Coronary artery (tissue), 2 donors: ENCODE measurements at regions not wholly inside any gene's neighbourhood (a gene's known extent, or its start where the extent isn't known, plus 50 kb on each side); places are given as distances from the start of the nearest gene placed in this dataset.

Experiments used
- DNase-seq: peaks from one replicate; pipeline ENCODE4 v3.0.0-alpha.2; 2017; ENCODE audit warnings: low spot score
- H3K27ac ChIP-seq, 2 donors: fragments of 200-600 bp; sonication (generic); one replicate each; pipeline ENCODE4 v1.5.1; 2016 to 2019
- H3K4me3 ChIP-seq: fragments of 200-600 bp; sonication (generic); 2 replicates; pipeline ENCODE4 v1.5.1; 2016; ENCODE audit warnings: mild to moderate bottlenecking, moderate library complexity
- CTCF ChIP-seq: fragments of 200-600 bp; sonication (generic); IDR thresholded peaks from one replicate; pipeline ENCODE4 v1.5.1; 2019; ENCODE audit warnings: antibody characterized with exemption

GRCh38 chr1:228862542-228863505, 127.5 kb downstream of the RHOU start:
- no peak overlapping the region for H3K27ac ChIP-seq

GRCh38 chr1:228863776-228864175, 128.5 kb downstream of the RHOU start:
- Histone ChIP-seq H3K27ac (no peak overlapping the region), H3K4me3 (no peak overlapping the region)
- DNase-seq = no peak
- TF ChIP-seq CTCF = no peak

More at GRCh38 chr1:228862542-228863505, 127.5 kb downstream of the RHOU start:
- DNase-seq = no peak
- no peak overlapping the region for H3K4me3 ChIP-seq
- TF ChIP-seq CTCF = no peak

GRCh38 chr1:228865627-228866330, 130.5 kb downstream of the RHOU start:
- H3K4me3 ChIP-seq = no peak overlapping the region
- DNase-seq = no peak
- no peak for TF ChIP-seq CTCF
- H3K27ac ChIP-seq = no peak overlapping the region

- DNase-seq = no peak
- H3K4me3 ChIP-seq = no peak overlapping the region
- TF ChIP-seq CTCF = no peak
- no peak overlapping the region for H3K27ac ChIP-seq
These were observed 131.2 kb downstream of the RHOU start for GRCh38 chr1:228866468-228866867.

- TF ChIP-seq CTCF = no peak
- H3K27ac ChIP-seq = no peak overlapping the region
- no peak for DNase-seq
- H3K4me3 ChIP-seq = no peak overlapping the region
These were observed 132.1 kb downstream of the RHOU start for GRCh38 chr1:228867108-228867950.

GRCh38 chr1:228867951-228868730, 132.9 kb downstream of the RHOU start:
- Histone ChIP-seq H3K27ac (no peak overlapping the region), H3K4me3 (no peak overlapping the region)
- DNase-seq = no peak
- no peak for TF ChIP-seq CTCF
